Peyer's patch (tissue), 4 donors: ENCODE measurements at regions not wholly inside any gene's neighbourhood (a gene's known extent, or its start where the extent isn't known, plus 50 kb on each side); places are given as distances from the start of the nearest gene placed in this dataset.

ENCODE experiments used
- CTCF ChIP-seq, 6 experiments: fragments of 450-650 bp in 4 of 6; fragments of 200-600 bp in 2 of 6; sonication (generic) in 1 of 6; IDR thresholded peaks; one replicate each; pipeline ENCODE4 v1.5.1; 2017 to 2019; ENCODE audit warnings: antibody characterized with exemption in 6 of 6, mild to moderate bottlenecking in 3 of 6, moderate library complexity in 1 of 6
- POLR2A ChIP-seq, 2 donors: fragments of 450-650 bp; IDR thresholded peaks; one replicate each; pipeline ENCODE4 v1.5.1; 2017; ENCODE audit warnings: antibody characterized with exemption in 2 of 2, mild to moderate bottlenecking in 2 of 2, moderate library complexity in 2 of 2

- TF ChIP-seq CTCF (IDR thresholded peaks at IDR 0.05) (no peak), POLR2A (IDR thresholded peaks at IDR 0.05) (no peak)
Measured at GRCh38 chr13:78844106-78844505, 185.2 kb upstream of the OBI1 start.
